ENCODE measurements at regions not wholly inside any gene's neighbourhood (a gene's known extent, or its start where the extent isn't known, plus 50 kb on each side); places are given as distances from the start of the nearest gene placed in this dataset.

DNA sequence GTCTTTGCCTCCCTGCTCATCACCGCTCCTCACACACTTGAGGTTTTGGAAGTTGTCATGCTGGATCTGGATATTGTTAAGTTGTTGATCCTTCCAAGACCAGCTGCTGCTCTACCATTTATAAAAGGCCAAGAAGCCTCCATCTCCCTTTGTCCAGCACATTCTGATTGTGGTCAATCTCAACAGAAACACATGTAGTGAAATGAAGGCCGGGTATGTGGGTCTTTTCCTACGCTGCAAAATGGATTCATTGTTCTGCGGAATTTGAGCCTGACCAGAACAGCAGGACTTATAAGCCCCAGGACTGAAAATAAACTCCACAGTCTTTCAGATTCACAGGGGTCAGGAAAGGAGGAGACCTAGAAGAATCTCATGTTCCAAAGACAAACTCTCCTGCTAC is 238.4 kb downstream of the CMPK2 start:
- TF ChIP-seq, protein P1, sequence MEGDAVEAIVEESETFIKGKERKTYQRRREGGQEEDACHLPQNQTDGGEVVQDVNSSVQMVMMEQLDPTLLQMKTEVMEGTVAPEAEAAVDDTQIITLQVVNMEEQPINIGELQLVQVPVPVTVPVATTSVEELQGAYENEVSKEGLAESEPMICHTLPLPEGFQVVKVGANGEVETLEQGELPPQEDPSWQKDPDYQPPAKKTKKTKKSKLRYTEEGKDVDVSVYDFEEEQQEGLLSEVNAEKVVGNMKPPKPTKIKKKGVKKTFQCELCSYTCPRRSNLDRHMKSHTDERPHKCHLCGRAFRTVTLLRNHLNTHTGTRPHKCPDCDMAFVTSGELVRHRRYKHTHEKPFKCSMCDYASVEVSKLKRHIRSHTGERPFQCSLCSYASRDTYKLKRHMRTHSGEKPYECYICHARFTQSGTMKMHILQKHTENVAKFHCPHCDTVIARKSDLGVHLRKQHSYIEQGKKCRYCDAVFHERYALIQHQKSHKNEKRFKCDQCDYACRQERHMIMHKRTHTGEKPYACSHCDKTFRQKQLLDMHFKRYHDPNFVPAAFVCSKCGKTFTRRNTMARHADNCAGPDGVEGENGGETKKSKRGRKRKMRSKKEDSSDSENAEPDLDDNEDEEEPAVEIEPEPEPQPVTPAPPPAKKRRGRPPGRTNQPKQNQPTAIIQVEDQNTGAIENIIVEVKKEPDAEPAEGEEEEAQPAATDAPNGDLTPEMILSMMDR (IDR thresholded peaks at IDR 0.05; ENCODE audit: insufficient read depth, low read depth, low read length) = no peak
- no peak for TF ChIP-seq EZH2 (IDR thresholded peaks at IDR 0.05; ENCODE audit: insufficient read depth, low read length)
